Activated CD4-positive, alpha-beta T cell treated with anti-CD3 and anti-CD28 coated beads, Interleukin-2, Interleukin-6, amounts not matched to agents 100 ng/mL and 50 ng/mL, durations not matched to agents 16 hours and 8 hours (primary cell): ENCODE measurements at regions not wholly inside any gene's neighbourhood (a gene's known extent, or its start where the extent isn't known, plus 50 kb on each side); places are given as distances from the start of the nearest gene placed in this dataset.
"Not testable (repeated sequence)": the region's sequence is repeated elsewhere in the genome, so short reads cannot be mapped to it uniquely, and the experiment has no call there.

Experiments
- DNase-seq: peaks from one replicate; pipeline ENCODE4 v3.0.0-alpha.2; 2020

- no peak for DNase-seq
Observed at GRCh38 chr4:165779950-165780670, 92.9 kb upstream of the TLL1 start.

DNA sequence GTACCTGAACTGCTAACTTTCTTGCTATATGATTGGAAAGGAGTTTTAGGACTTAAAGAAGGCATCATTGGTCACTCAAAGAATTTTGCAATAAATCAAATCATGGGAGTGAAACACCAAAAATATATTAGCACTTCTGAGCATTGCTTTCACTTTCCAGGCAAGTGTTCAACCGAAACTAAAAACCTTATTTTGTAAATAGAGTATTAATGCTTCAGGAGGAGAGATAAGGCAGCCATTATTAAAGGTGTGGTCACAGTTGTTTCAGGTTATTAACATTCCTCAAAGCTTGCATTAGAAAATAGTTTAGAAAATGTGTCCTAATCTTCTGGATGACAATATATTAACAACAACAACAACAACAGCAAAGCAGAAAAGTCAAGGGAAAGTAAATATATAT lies 92.3 kb upstream of the TLL1 start:
- no peak for DNase-seq

DNA sequence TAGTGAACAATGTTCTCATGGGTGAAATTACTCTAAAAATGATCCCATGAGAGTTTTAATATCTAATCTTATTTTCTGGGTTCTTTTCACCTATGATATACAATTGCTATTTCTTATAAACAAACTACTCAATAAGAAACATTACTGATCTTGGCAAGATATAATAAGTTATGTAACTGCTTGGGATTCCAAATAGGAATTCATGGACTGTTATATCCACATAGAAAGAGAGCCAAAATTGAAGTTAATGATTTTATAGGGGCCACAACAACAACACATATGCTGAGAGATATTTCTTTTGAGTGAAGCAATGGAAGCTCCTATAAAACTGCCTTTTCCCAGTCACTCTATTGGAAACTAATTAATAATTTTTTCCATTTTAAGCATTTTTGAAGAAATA lies 90.4 kb upstream of the TLL1 start:
- no peak for DNase-seq

GRCh38 chr4:165783626-165784025 lies 89.4 kb upstream of the TLL1 start:
- no peak for DNase-seq

GRCh38 chr4:165784672-165785071 lies 88.4 kb upstream of the TLL1 start:
- no peak for DNase-seq

GRCh38 chr4:165785337-165785736 lies 87.7 kb upstream of the TLL1 start:
- DNase-seq: no peak

GRCh38 chr4:165787516-165788274 lies 85.3 kb upstream of the TLL1 start:
- DNase-seq: no peak

GRCh38 chr4:165788686-165789463 lies 84.2 kb upstream of the TLL1 start:
- no peak for DNase-seq

- DNase-seq: no peak
Observed at GRCh38 chr4:165793236-165793635, 79.8 kb upstream of the TLL1 start.

- DNase-seq: no peak
Observed at GRCh38 chr4:165794834-165795233, 78.2 kb upstream of the TLL1 start.

DNA sequence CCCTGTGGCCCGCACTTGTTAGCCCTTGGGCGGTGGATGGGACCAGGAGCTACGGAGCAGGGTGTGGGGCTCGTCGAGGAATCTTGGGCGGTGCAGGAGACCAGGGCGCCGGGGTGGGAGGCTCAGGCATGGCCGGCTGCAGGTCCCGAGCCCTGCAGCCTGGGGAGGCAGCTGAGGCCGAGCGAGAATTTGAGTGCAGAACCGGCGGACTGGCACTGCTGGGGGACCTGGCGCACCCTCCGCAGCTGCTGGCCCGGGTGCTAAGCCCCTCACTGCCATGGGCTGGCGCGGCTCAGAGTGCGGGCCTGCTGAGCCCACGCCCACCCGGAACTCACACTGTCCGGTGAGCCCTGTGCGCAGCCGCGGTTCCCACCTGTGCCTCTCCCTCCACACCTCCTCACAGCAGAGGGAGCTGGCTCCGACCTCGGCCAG lies 73.6 kb upstream of the TLL1 start:
- no peak for DNase-seq

DNA sequence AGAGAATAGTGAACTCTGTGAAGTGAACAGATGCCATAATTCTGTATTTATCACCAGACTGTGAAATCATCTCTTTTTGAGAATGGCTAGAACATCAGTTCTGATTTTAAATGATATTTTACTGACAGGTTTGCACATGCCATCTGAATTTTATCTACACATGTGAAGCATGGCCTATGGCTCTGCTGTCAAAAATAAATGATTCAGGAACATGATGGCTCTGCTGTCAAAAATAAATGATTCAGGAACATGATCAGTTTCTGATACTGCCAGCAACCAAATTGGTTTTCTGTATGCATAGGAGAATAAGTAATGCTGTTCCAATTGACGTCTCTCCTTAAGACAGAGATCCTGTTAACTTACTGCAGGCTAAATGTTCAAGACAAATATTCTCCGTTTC lies 70.6 kb upstream of the TLL1 start:
- DNase-seq: no peak

GRCh38 chr4:165803005-165803404 lies 70.0 kb upstream of the TLL1 start:
- no peak for DNase-seq

DNA sequence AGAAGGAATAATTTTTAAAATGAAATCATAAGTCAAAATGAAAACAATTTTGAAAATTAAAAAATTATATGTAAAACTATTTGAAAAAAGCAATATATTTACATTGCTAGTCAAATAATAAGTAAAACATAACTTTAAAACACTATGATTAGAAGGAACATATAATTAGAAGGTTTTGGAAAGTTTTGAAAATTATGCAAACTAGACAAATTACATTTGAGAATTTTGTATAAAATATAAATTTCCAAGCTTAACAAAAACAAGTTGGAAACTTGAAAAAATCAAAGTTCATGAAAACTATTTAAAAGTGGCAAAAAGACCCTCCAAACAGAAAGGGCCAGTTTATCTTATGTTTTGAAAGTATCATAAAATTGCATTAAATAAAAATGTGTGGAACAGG lies 67.6 kb upstream of the TLL1 start:
- no peak for DNase-seq

- DNase-seq: no peak
Observed at GRCh38 chr4:165806613-165807012, 66.4 kb upstream of the TLL1 start.

- no peak for DNase-seq
Observed at GRCh38 chr4:165810726-165811125, 62.3 kb upstream of the TLL1 start.

DNA sequence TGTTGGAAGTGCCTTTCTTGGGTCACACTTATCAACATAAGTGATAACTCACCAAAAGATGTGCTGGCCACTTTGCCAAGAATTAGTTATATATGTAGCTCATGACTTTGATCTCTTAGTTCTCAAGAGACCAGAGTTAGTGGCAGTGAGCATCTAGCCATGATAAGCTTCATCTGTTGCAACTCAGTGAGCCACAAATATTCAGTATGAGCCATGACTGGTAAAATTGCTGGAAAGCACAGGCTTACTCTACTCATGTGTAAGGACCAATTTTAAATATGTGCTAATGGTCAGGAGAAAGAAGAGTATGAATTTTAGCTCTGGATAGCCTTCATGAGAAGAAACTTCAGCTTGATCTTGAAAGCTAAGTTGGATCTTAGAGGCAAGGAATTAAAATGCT lies 59.4 kb upstream of the TLL1 start:
- no peak for DNase-seq

- DNase-seq: no peak
Observed at GRCh38 chr4:165814256-165815020, 58.6 kb upstream of the TLL1 start.

DNA sequence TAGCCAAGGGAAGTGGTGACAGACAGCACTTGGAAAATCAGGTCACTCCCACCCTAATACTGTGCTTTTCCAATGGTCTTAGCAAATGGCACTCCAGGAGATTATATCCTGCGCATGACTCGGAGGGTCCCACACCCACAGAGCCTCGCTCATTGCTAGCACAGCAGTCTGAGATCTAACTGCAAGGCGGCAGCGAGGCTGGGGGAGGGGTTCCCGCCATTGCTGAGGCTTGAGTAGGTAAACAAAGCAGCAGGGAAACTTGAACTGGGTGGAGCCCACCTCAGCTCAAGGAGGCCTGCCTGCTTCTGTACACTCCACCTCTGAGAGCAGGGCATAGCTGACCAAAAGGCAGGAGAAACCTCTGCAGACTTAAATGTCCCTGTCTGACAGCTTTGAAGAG lies 53.9 kb upstream of the TLL1 start:
- DNase-seq: not testable (repeated sequence)
